ENCODE measurements at regions not wholly inside any gene's neighbourhood (a gene's known extent, or its start where the extent isn't known, plus 50 kb on each side); places are given as distances from the start of the nearest gene placed in this dataset.
"Not testable (repeated sequence)": the region's sequence is repeated elsewhere in the genome, so short reads cannot be mapped to it uniquely, and the experiment has no call there.

- TF ChIP-seq CTCF (IDR thresholded peaks at IDR 0.05; ENCODE audit: low read depth, low read length); EZH2phosphoT487 (IDR thresholded peaks at IDR 0.05; ENCODE audit: low read depth): not testable (repeated sequence)
Observed at GRCh38 chr20:30275073-30275472, 982.4 kb upstream of the DEFB115 start.

Data from OCI-LY3 (cell line).